Fibroblast of skin of abdomen (primary cell): ENCODE measurements at regions not wholly inside any gene's neighbourhood (a gene's known extent, or its start where the extent isn't known, plus 50 kb on each side); places are given as distances from the start of the nearest gene placed in this dataset.
"Not testable (repeated sequence)": the region's sequence is repeated elsewhere in the genome, so short reads cannot be mapped to it uniquely, and the experiment has no call there.

ENCODE experiments used
- DNase-seq: peaks from one replicate; pipeline ENCODE4 v3.0.0-alpha.2; 2013

DNA sequence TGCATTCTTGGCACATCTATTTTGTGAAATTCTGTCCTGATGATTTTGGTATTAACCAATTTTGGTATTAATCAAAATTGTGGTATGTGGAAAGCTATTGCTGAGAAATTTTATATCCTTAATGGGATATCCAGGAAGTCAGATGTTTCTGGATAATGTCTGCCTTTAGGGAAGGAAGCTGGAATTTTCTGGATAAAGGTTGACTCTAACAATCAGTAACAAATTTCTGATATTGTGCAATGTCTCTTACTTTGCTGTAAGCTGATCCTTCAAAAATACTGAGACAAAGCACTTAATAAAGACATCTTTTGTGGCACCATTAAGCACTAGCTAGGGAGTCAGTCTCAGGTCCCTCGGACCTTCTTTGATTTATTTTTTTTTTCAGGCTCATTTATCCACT lies 100.8 kb upstream of the UGP2 start:
- DNase-seq = peak; percentile 62

DNA sequence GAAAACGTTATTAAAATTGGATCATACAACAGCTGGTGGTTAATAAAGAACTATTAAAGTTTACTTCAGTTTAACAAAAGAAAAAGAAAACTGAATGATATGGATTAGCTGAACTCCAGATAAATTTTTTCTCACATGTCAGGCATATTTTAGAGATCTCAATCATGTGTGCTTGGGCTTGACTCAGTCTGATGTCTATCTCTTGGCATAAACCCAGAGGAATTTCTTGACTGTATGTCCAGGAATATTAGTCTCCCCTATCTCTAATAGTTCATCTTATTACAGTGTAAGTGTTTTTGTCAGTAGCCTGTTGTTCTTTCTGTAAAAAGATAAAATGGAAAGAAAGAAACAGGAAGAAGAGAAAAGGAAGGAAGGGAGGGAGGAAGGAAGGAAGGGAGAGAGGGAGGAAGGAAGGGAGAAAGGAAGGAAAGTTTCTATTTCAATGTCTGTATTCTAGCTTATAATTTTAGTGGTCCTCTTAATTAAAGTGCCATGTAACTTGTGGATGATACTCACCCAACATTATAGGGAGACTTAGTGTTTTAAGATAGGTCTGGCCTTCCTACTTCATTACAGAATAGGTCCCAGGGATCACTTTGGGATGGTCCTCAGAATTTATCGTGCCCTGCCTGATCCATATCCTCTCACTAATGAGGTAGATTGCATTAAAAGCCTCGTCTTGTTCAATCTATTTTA lies 99.7 kb upstream of the UGP2 start:
- DNase-seq = peak; percentile 73

GRCh38 chr2:63742580-63742976 lies 99.1 kb upstream of the UGP2 start:
- no peak for DNase-seq

DNA sequence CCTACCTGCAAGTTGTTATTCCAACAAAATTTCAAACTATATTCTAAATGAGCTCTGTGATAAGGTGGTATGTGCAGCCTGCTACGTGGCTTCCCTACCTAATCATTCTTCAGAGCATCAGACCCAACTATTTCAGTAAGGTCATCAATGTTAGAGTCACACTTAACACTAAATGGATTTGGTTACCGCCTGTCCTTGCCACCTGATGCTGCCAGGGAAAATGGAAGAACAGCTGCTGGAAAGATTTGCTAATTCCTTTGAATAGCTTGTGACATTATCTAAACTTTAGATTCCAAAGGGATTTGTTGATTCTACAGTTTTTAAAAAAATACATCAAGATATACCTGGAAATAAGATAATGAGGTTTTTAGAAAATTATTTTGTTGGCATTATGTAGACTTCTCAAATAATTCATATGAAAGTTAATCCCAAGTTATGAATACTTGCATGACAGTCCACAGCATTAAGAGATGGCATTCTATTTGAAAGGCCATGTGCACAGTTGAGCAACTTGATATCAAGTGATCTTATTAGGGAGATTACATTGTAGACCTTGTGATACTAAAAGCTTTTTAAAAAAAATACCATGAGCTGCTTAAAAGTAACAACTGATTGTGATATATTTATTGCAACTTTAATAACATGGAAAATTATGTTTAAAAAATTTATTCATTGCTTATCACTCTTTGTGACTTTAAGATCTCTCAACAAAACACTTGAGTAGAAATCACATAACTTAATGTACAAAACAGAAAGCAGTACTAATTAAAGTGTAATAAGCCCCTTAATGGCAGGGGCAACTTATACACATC lies 98.3 kb upstream of the UGP2 start:
- DNase-seq = no peak

- peak; percentile 5 for DNase-seq
Measured at GRCh38 chr2:63743982-63744966, 97.4 kb upstream of the UGP2 start.

GRCh38 chr2:63746548-63746947 lies 95.1 kb upstream of the UGP2 start:
- not testable (repeated sequence) for DNase-seq

DNA sequence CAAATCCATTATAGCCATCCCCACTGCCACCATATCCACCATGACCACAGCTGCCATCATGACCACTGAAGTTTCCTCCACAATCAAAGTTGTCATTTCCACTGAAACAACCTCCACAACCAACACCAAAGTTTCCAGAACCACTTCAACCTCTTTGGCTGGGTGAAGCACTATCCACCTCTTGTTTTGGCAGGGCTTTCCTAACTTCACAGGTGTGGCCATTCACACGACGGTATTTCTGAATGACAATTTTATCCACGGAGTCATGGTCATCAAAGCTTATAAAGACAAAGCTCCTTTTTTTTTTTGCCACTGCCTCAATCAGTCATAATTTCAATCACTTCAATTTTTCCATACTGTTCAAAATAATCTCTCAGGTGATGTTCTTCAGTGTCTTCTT lies 89.8 kb upstream of the UGP2 start:
- DNase-seq = no peak

- DNase-seq = peak; percentile 66
Measured at GRCh38 chr2:63755216-63755615, 86.5 kb upstream of the UGP2 start.

DNA sequence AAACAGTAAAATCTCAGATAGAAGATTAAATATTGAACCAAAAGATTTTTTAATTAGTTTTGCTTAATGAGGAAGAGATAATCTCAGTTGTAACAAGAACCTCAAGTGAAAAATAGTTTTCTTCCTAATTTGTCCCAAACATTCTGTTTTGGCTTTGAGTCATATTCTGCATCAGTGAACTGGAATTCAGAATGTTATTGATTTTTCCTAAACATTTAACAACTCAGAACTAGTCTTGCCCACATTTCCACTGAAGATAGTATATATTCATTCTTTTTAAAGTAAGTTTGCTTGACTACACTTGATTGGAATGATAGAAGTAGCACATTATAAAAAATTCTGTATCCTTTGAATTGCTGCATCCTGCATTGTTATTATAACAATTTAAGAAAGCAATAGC lies 85.7 kb upstream of the UGP2 start:
- peak; percentile 79 for DNase-seq

- DNase-seq = peak; percentile 81
Measured at GRCh38 chr2:63763391-63763941, 78.2 kb upstream of the UGP2 start.

- DNase-seq = peak; percentile 10
Measured at GRCh38 chr2:63764630-63765029, 77.1 kb upstream of the UGP2 start.

DNA sequence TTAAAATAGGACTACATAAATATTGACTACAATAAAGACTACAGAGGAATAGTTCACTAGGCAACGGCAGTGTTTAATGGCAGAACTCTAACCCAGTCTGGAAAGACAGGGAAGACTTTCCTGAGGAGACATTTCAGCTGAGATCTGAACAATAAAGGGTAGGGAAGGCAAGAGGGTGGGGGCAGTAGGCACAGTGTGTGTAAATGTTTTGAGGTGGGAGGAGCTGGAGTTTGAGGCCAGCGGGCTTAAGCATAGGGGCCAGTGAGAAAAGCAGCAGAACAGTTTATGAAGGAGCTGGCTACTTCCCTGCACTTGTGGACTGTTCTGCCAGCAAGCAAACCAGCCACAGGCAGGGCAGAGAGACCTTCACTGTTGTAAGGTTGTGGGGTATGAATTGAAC lies 76.6 kb upstream of the UGP2 start:
- DNase-seq = no peak

DNA sequence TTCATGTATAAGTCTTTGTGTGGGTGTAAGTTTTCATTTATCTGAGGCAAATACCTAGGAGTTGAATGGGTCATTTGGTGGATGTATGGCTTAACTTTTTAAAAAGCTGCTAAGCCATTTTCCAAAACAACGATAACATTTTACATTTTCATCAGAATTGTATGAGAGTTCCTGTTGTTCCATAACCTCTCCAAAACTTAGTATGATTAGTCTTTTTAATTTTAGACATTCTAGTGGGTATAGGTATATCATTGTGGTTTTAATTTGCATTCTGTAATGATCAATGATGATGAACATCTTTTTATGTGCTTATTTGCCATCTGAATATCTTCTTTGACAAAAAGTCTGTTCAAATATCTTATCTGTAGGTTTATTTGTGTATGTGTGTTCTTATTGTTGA lies 74.4 kb upstream of the UGP2 start:
- no peak for DNase-seq

GRCh38 chr2:63768051-63768450 lies 73.6 kb upstream of the UGP2 start:
- DNase-seq = no peak

DNA sequence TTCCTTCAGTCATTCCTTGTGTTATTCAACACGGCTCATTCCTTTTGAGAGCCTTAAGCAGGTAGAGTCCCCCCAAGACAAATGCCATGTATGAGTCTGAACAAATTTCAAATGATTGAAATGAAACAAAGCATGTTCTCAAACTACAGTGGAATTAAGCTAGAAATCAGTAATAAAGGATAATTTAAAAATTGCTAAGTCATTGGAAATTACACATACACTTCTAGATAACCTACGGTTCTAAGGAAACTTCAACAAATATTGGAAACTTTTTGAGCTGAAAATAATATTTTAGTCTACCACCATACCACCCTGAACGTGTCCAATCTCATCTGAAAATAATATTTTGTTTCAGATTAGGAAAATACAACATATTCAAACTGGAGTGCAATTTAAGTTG lies 71.8 kb upstream of the UGP2 start:
- DNase-seq = no peak

- no peak for DNase-seq
Measured at GRCh38 chr2:63772061-63772460, 69.6 kb upstream of the UGP2 start.

DNA sequence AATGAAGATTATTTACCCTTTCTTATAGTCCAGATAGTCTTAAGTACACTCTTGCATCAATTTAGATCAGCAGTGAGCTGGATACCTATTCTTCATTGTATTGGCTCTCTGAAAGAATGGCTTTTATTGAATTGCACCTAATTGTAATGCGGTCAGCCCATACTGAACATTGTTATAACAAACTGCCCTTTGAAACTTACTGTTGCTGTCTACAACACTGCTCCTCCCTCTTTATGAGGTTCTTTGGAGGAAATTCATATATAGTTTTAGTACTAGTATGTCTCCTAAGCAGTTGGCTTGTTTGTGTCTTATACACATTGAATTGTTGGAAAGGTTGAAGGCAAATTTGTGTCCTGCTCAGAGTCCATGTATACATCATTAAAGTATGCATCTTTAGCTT lies 66.5 kb upstream of the UGP2 start:
- no peak for DNase-seq

GRCh38 chr2:63776382-63776781 lies 65.3 kb upstream of the UGP2 start:
- no peak for DNase-seq

- no peak for DNase-seq
Measured at GRCh38 chr2:63777816-63778215, 63.9 kb upstream of the UGP2 start.

DNA sequence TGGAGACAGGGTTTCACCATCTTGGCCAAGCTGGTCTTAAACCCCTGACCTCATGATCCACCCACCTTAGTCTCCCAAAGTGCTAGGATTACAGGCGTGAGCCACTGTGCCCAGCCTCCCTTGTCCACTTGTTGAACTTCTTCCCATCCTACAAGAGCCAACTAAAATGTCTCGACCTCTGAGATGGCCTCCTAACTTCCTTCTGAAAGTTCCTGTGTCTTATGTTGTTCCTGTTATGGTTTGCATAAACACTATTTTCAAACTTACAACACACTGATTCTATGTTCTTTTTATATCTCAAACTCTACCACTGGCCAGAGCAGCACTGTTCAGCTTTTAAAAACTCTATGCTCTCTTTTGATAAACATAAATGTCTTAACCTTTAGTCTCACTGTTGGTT lies 63.3 kb upstream of the UGP2 start:
- no peak for DNase-seq

- DNase-seq = no peak
Measured at GRCh38 chr2:63780518-63781155, 61.1 kb upstream of the UGP2 start.

DNA sequence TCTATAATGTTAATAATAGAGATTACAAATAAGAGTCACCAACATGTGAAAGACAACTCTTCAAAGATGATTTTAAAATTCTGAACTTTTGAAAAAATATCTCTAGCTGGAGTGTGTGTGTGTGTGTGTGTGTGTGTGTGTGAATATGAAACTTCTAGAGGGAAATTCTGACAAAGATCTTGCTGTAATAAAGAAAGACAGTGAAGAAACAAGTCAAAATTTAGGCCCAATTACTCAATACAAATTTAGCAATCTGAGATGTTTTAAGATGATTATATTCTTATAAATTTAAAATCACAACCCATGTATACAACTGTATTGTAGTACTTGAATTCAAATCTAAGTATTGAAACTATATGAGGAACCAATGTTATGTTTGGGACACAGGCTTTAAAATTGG lies 57.2 kb upstream of the UGP2 start:
- DNase-seq = no peak
